ENCODE measurements at regions not wholly inside any gene's neighbourhood (a gene's known extent, or its start where the extent isn't known, plus 50 kb on each side); places are given as distances from the start of the nearest gene placed in this dataset.

DNA sequence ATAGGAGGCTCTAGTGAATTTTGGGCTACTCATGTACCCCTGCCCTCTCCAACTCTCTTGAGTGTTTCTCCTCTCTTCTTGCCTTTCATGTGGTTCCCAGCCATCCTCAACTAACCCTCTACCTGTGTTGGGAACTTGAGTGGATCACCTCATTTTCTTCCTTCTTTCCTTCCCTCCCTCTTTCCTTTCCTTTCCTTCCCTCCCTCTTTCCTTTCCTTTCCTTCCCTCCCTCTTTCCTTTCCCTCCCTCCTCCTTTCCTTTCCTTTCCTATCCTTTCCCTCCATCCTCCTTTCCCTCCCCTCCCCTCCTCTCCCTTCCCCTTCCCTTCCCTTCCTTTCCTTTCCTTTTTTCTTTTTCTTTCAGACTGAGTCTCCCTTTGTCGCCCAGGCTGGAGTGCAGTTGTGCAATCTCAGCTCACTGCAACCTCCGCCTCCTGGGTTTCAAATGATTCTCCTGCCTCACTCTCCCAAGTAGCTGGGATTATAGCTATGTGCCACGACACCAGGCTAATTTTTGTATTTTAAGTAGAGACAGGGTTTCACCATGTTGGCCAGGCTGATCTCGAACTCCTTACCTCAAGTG lies 63.8 kb downstream of the BTBD3 start:
- Histone ChIP-seq H4K20me1 (ENCODE audit: control insufficient read depth, extremely low read depth, insufficient read depth, low read length) (no peaks in the 10 kb centered on the region), H2AFZ (ENCODE audit: control insufficient read depth, low read length) (no peak overlapping the region), H3K9me3 (ENCODE audit: control insufficient read depth, low read depth, low read length) (no peaks in the 10 kb centered on the region), H3K4me1 (ENCODE audit: control insufficient read depth, extremely low read depth, insufficient read depth, low read length) (no peaks in the 10 kb centered on the region), H3K27ac (ENCODE audit: control insufficient read depth, insufficient read depth, low read length) (no peak overlapping the region), H3K27me3 (ENCODE audit: control insufficient read depth, extremely low read depth, insufficient read depth, low read length) (peaks cover 3% of the 10 kb centered on the region), H3K9ac (ENCODE audit: control insufficient read depth, extremely low read depth, insufficient read depth, low read length) (no peak overlapping the region), H3K79me2 (ENCODE audit: control insufficient read depth, insufficient read depth, low read length) (no peaks in the 10 kb centered on the region), H3K4me2 (ENCODE audit: control insufficient read depth, extremely low read depth, insufficient read depth, low read depth, low read length) (no peak overlapping the region), H3K4me3 (ENCODE audit: control insufficient read depth in 2 of 3, extremely low read depth in 1 of 3, insufficient read depth in 2 of 3, low read depth in 1 of 3, low read length in 3 of 3) (no peak overlapping the region), H3K36me3 (ENCODE audit: control insufficient read depth in 2 of 2, extremely low read depth in 1 of 2, insufficient read depth in 2 of 2, low read length in 2 of 2) (no peaks in the 10 kb centered on the region), H3K9me1 (ENCODE audit: control insufficient read depth, extremely low read depth, insufficient read depth, low read length) (no peaks in the 10 kb centered on the region)
- DNase-seq (ENCODE audit: low read depth, low spot score) (no peak), FAIRE-seq (no peak)
- dilution Hi-C loops (cut with MboI; ENCODE audit: extremely low pct_ligation_motif_present, low sequenced_read_pairs) = no loop called here
- no peak for TF ChIP-seq EZH2 (IDR thresholded peaks at IDR 0.05; ENCODE audit: low read length)
- TF ChIP-seq, protein P1, sequence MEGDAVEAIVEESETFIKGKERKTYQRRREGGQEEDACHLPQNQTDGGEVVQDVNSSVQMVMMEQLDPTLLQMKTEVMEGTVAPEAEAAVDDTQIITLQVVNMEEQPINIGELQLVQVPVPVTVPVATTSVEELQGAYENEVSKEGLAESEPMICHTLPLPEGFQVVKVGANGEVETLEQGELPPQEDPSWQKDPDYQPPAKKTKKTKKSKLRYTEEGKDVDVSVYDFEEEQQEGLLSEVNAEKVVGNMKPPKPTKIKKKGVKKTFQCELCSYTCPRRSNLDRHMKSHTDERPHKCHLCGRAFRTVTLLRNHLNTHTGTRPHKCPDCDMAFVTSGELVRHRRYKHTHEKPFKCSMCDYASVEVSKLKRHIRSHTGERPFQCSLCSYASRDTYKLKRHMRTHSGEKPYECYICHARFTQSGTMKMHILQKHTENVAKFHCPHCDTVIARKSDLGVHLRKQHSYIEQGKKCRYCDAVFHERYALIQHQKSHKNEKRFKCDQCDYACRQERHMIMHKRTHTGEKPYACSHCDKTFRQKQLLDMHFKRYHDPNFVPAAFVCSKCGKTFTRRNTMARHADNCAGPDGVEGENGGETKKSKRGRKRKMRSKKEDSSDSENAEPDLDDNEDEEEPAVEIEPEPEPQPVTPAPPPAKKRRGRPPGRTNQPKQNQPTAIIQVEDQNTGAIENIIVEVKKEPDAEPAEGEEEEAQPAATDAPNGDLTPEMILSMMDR (optimal IDR thresholded peaks at IDR 0.05 in 1 of 3, IDR thresholded peaks at IDR 0.05 in 1 of 3, conservative IDR thresholded peaks at IDR 0.05 in 1 of 3; ENCODE audit: extremely low read depth in 1 of 3, insufficient read depth in 2 of 3, low read length in 3 of 3) = no peak

DNA sequence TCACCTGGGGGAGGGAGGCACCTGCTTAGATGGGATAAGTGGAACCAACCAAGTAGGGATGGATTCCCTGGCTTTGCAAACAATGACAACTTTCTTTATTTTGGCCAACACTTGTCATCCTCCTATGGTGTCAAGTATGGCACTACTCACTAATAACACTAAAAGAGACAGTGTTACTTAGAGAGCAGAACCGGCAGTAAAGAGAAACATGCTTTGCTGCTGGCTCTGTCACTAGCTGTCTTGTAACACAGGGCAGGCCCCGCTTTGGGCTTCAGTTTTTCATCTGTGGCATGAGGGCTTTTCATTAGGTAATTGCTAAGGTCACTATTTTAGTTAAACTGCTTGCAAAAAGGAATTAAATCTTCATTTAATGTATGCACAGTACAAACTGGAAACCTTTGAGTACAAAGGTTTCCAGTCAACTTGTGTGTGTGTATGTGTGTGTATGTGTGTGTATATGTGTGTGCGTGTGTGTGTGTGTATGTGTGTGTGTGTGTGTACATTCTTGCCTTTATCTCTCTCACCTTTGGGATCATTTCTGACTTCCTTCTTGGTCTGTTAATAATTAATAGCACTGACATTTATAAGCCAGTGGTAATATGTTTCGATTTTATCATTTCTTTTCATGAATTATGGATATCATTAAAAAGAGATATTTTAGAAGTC lies 64.7 kb downstream of the BTBD3 start:
- no peak overlapping the region for H3K9ac ChIP-seq (ENCODE audit: control insufficient read depth, extremely low read depth, insufficient read depth, low read length)
- no peaks in the 10 kb centered on the region for H3K36me3 ChIP-seq (ENCODE audit: control insufficient read depth in 2 of 2, extremely low read depth in 1 of 2, insufficient read depth in 2 of 2, low read length in 2 of 2)
- FAIRE-seq = no peak
- no peaks in the 10 kb centered on the region for H4K20me1 ChIP-seq (ENCODE audit: control insufficient read depth, extremely low read depth, insufficient read depth, low read length)
- H3K27me3 ChIP-seq (ENCODE audit: control insufficient read depth, extremely low read depth, insufficient read depth, low read length) = peaks cover 3% of the 10 kb centered on the region
- H3K9me3 ChIP-seq (ENCODE audit: control insufficient read depth, low read depth, low read length) = no peaks in the 10 kb centered on the region
- TF ChIP-seq, protein P1 (optimal IDR thresholded peaks at IDR 0.05 in 1 of 3, IDR thresholded peaks at IDR 0.05 in 1 of 3, conservative IDR thresholded peaks at IDR 0.05 in 1 of 3; ENCODE audit: extremely low read depth in 1 of 3, insufficient read depth in 2 of 3, low read length in 3 of 3) = no peak
- TF ChIP-seq EZH2 (IDR thresholded peaks at IDR 0.05; ENCODE audit: low read length) = no peak
- no peaks in the 10 kb centered on the region for H3K9me1 ChIP-seq (ENCODE audit: control insufficient read depth, extremely low read depth, insufficient read depth, low read length)
- H3K27ac ChIP-seq (ENCODE audit: control insufficient read depth, insufficient read depth, low read length) = no peak overlapping the region
- no peak overlapping the region for H3K4me3 ChIP-seq (ENCODE audit: control insufficient read depth in 2 of 3, extremely low read depth in 1 of 3, insufficient read depth in 2 of 3, low read depth in 1 of 3, low read length in 3 of 3)
- no peak for DNase-seq (ENCODE audit: low read depth, low spot score)
- H2AFZ ChIP-seq (ENCODE audit: control insufficient read depth, low read length) = no peak overlapping the region
- no peak overlapping the region for H3K4me2 ChIP-seq (ENCODE audit: control insufficient read depth, extremely low read depth, insufficient read depth, low read depth, low read length)
- H3K79me2 ChIP-seq (ENCODE audit: control insufficient read depth, insufficient read depth, low read length) = no peaks in the 10 kb centered on the region
- no peaks in the 10 kb centered on the region for H3K4me1 ChIP-seq (ENCODE audit: control insufficient read depth, extremely low read depth, insufficient read depth, low read length)
- dilution Hi-C loops (cut with MboI; ENCODE audit: extremely low pct_ligation_motif_present, low sequenced_read_pairs) = no loop called here
